Stimulated activated CD4-positive, alpha-beta T cell treated with anti-CD3 and anti-CD28 coated beads, TNF-alpha, amount 100 ng/mL, for 4 hours (primary cell): ENCODE measurements at regions not wholly inside any gene's neighbourhood (a gene's known extent, or its start where the extent isn't known, plus 50 kb on each side); places are given as distances from the start of the nearest gene placed in this dataset.

Source experiments
- DNase-seq, 3 experiments: peaks; one replicate each; pipeline ENCODE4 v3.0.0-alpha.2; 2020; ENCODE audit warnings: low read depth in 3 of 3

- no peak for DNase-seq
Observed at GRCh38 chr13:33746867-33747266, 71.1 kb upstream of the RFC3 start.

GRCh38 chr13:33751151-33751550, 66.8 kb upstream of the RFC3 start:
- no peak for DNase-seq

- no peak for DNase-seq
Observed at GRCh38 chr13:33752094-33752493, 65.9 kb upstream of the RFC3 start.

- DNase-seq: no peak
Observed at GRCh38 chr13:33752597-33752996, 65.4 kb upstream of the RFC3 start.

- no peak for DNase-seq
Observed at GRCh38 chr13:33756929-33757328, 61.0 kb upstream of the RFC3 start.

- DNase-seq: no peak
Observed at GRCh38 chr13:33757713-33758112, 60.2 kb upstream of the RFC3 start.

GRCh38 chr13:33758113-33758512, 59.8 kb upstream of the RFC3 start:
- no peak for DNase-seq

- no peak for DNase-seq
Observed at GRCh38 chr13:33761740-33762139, 56.2 kb upstream of the RFC3 start.

- DNase-seq: no peak
Observed at GRCh38 chr13:33763021-33763420, 54.9 kb upstream of the RFC3 start.

- DNase-seq: no peak
Observed at GRCh38 chr13:33764716-33765115, 53.2 kb upstream of the RFC3 start.

- DNase-seq: no peak
Observed at GRCh38 chr13:33766329-33767123, 51.4 kb upstream of the RFC3 start.

GRCh38 chr13:33767140-33767539, 50.8 kb upstream of the RFC3 start:
- no peak for DNase-seq
